ENCODE measurements at regions not wholly inside any gene's neighbourhood (a gene's known extent, or its start where the extent isn't known, plus 50 kb on each side); places are given as distances from the start of the nearest gene placed in this dataset.

GRCh38 chr17:77724876-77725615 lies 233.5 kb upstream of the TNRC6C start:
- peak; percentile 11 for DNase-seq

- no peak for DNase-seq
Measured at GRCh38 chr17:77725846-77726245, 232.7 kb upstream of the TNRC6C start.

DNA sequence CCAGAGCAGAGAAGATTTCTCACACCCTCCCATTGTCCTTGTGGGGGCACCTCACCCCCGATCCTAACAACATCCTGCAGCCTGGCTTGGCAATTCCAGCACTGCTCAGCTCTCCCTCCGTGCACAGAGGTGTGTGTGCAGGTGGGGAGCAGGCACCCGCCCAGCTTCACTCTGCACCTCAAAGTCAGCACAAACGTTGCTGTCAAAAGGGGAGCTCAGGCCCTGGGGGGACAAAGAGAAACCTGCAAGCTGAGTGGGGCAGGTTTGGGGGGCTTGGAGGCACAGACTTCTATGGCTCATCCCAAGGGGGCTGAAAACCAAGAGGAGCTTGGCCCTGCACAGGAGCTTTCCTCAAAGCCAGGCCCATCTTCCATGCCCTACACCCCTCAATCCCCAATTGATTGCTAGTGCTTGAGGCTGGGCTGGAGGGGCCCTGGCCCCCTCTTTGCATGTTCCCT lies 231.9 kb upstream of the TNRC6C start:
- no peak for DNase-seq

GRCh38 chr17:77727037-77727615 lies 231.4 kb upstream of the TNRC6C start:
- no peak for DNase-seq

- no peak for DNase-seq
Measured at GRCh38 chr17:77728474-77728795, 230.1 kb upstream of the TNRC6C start.

- DNase-seq: no peak
Measured at GRCh38 chr17:77728871-77729270, 229.6 kb upstream of the TNRC6C start.

GRCh38 chr17:77729587-77729986 lies 228.9 kb upstream of the TNRC6C start:
- DNase-seq: no peak

DNA sequence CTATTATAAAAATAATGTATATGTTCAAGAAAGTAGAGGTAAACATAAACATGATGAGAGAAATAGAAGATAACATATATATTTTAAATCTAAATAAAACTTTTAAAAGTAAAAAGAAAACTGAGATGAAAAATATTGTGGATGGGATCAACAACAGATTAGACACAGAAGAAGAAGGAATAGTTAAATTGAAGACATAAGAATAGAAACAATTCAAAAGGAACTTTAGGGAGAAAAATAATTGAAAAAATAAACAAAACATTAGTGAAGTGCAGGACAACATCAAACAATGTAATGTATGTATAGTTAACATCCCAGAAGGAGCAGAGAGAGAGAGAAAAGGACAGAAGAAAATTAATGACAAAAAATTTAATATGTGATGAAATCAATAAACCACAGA lies 228.1 kb upstream of the TNRC6C start:
- no peak for DNase-seq

DNA sequence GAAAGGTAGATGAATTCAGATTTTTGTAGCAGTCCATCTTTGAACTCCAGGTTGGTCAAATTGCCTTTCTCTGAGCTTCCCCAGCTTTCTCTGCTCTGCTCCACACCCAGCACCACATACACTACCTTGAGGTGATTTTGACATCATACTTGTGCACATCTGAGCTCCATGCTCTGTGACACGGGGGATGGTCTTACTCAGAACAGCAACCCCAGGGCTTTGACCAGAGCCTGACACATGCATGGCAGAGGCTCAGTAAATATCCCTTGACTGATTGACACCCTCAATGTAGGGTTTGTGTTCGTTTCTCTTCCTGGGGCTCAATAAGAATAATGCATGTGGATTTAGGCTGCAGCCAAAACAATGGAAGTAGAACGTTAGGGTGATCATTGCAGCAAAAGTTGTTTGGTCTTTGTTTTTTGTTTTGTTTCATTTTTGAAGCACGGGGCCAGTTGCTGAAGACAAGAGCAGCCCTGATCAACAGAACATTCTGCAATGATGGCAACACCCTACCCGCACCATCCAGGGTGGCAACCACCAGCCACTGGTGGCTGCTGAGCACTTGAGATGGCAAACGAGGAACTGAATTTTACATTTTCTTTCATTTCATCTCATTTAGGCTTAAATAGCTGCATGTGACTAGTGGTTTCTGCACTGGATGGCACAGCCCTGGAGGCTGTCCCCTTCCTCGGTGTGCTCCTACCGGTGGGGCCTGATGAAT lies 224.8 kb upstream of the TNRC6C start:
- DNase-seq: no peak

- peak; percentile 84 for DNase-seq
Measured at GRCh38 chr17:77734371-77735080, 224.0 kb upstream of the TNRC6C start.

- DNase-seq: peak; percentile 8
Measured at GRCh38 chr17:77735081-77735565, 223.4 kb upstream of the TNRC6C start.

- DNase-seq: peak; percentile 30
Measured at GRCh38 chr17:77735566-77736198, 222.8 kb upstream of the TNRC6C start.

DNA sequence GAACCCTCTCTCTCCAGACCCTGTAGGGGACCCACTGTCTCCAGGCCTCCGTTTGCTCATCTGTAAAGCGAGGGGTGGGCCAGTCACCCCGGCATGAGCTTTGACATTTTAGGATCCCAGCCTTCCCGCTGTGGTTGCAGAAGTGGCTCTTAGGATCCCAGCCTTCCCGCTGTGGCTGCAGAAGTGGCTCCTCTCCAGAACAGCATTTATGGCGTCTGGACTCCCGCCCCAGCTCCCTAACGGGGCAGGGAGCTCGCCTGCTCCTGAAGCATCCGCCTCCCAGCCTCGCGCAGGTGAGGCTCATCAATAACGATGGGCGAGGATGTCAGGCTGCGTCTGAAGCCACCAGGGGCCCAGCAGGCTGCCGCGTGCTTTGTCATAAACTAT lies 222.3 kb upstream of the TNRC6C start:
- no peak for DNase-seq

- DNase-seq: no peak
Measured at GRCh38 chr17:77736721-77737120, 221.8 kb upstream of the TNRC6C start.

GRCh38 chr17:77737442-77738265 lies 220.8 kb upstream of the TNRC6C start:
- DNase-seq: no peak

DNA sequence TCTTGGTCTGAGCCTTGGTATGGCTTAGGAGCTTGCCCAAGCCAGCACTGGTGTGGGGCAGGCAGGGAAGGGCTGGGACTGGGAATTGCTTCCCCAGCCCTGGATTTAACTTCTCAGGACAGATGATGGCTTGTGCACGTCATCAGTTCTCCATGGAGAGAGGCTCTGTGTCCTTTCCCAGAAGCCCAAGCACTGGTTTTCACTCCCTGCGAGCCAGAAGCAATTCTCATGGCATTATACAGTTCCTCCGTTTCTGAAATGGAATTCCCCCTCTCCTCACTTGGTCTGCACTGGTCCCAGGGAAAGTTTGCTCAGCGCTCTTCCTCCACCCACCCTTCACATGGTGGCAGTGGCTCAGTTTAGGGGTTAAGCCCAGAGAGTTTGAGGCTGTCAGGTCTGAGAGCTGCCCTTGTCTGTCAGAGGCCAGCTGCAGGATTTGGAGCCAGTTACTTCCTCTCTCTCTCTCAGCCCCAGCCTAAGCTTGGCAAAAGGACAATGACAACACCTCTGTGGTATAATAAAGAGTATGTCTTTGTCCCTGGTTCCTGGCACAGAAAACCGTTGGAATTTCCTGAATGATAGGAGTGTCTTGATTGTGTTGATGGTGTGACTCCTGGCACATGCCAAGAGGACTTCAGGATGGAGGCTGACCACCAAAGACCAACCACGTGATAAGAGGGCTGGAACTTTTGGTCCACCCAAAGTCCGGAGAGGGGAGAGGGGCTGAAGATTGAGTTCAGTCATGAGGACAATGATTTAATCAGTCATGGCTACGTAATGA lies 219.6 kb upstream of the TNRC6C start:
- DNase-seq: no peak

DNA sequence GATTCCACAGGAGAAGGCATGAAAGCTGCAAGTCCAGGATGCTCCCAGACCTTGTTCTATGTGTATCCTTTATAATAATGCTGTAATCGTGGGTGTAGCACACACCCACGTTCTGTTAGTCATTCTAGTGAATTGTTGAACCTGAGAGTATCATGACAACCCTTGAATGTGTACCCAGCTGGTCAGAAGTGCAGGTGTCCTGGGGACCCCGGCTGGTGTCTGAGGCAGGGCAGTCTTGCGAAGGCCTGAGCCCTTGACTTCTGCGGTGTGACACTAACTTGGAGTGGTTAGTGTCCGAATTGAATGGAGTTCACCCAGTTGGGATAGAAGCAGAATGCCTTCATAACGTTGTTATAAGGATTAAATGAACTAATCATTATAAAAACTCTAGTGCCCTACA lies 218.0 kb upstream of the TNRC6C start:
- no peak for DNase-seq

- no peak for DNase-seq
Measured at GRCh38 chr17:77741109-77741508, 217.4 kb upstream of the TNRC6C start.

DNA sequence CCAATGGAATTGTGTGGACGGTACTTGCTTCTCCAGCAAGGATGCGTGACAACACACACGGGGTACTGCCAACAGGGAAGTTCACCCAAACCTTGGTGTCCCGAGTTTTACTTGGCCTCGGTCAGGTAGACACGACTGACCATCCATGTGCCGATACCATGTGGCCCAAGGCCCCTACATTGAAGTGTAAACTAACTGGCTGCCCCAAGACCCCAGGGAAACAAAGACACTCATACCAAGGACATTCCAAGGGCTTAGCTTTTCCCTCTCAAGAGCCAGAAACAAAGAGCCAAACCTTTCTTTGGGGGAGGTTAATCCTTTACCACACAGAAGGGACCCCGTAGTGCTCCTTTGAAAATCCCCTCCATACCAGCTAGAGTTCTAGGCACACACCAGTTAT lies 215.9 kb upstream of the TNRC6C start:
- DNase-seq: no peak

Measured in renal pelvis (tissue), 1 donor.